Thymus (tissue), 11 donors: ENCODE measurements at regions not wholly inside any gene's neighbourhood (a gene's known extent, or its start where the extent isn't known, plus 50 kb on each side); places are given as distances from the start of the nearest gene placed in this dataset.
"Not testable (repeated sequence)": the region's sequence is repeated elsewhere in the genome, so short reads cannot be mapped to it uniquely, and the experiment has no call there.

Experiments used
- DNase-seq, 9 donors: peaks; one replicate each; pipeline ENCODE4 v3.0.0-alpha.2; 2013; ENCODE audit warnings: low spot score in 9 of 9, low read depth in 6 of 9, missing footprints in 1 of 9
- H3K27ac ChIP-seq, 2 donors: one replicate each; pipeline ENCODE4 v1.5.1; 2013; ENCODE audit warnings: control low read depth in 1 of 2, low read depth in 1 of 2, low read length in 1 of 2, mild to moderate bottlenecking in 1 of 2, moderate library complexity in 1 of 2
- H3K27me3 ChIP-seq, 2 donors: one replicate each; pipeline ENCODE4 v1.5.1; 2013; ENCODE audit warnings: low read length in 1 of 2; ENCODE audit not compliant: control insufficient read depth in 2 of 2, insufficient read depth in 1 of 2
- H3K36me3 ChIP-seq, 2 donors: one replicate each; pipeline ENCODE4 v1.5.1; 2013; ENCODE audit warnings: low read length in 1 of 2, mild to moderate bottlenecking in 1 of 2, moderate library complexity in 1 of 2; ENCODE audit not compliant: control insufficient read depth in 2 of 2, insufficient read depth in 2 of 2
- H3K4me1 ChIP-seq, 2 donors: one replicate each; pipeline ENCODE4 v1.5.1; 2013; ENCODE audit warnings: low read length in 2 of 2; ENCODE audit not compliant: control insufficient read depth in 2 of 2, insufficient read depth in 2 of 2
- H3K4me3 ChIP-seq, 2 donors: one replicate each; pipeline ENCODE4 v1.5.1; 2013; ENCODE audit warnings: low read length in 2 of 2, control low read depth in 1 of 2, mild to moderate bottlenecking in 1 of 2
- H3K9me3 ChIP-seq, 2 donors: one replicate each; pipeline ENCODE4 v1.5.1; 2013; ENCODE audit warnings: low read length in 1 of 2, mild to moderate bottlenecking in 1 of 2; ENCODE audit not compliant: control insufficient read depth in 2 of 2, insufficient read depth in 1 of 2
- whole genome bisulfite sequencing: extraction: QIAGEN DNeasy Blood & Tissue Kit; methylation state at CpG from one replicate; pipeline ENCODE4 v1.1.7; 2013; 5-methylcytosine and 5-hydroxymethylcytosine counted together
- donor health status: healthy.

GRCh38 chr5:38681029-38681706 lies 124.7 kb upstream of the LIFR start:
- Histone ChIP-seq H3K27ac (no peak overlapping the region), H3K36me3 (no peaks in the 10 kb centered on the region), H3K4me3 (no peak overlapping the region), H3K27me3 (no peaks in the 10 kb centered on the region), H3K4me1 (no peaks in the 10 kb centered on the region), H3K9me3 (no peaks in the 10 kb centered on the region)
- WGBS = 95% methylated on average over 3 of the region's 3 CpGs
- no peak for DNase-seq

GRCh38 chr5:38681966-38682365 lies 125.5 kb upstream of the LIFR start:
- DNase-seq = no peak
- Histone ChIP-seq H3K9me3 (no peaks in the 10 kb centered on the region), H3K4me3 (no peak overlapping the region), H3K4me1 (no peaks in the 10 kb centered on the region), H3K27ac (no peak overlapping the region), H3K36me3 (no peaks in the 10 kb centered on the region), H3K27me3 (no peaks in the 10 kb centered on the region)
- WGBS = 82% methylated on average over 6 of the region's 6 CpGs

GRCh38 chr5:38686658-38687057 lies 130.2 kb upstream of the LIFR start:
- Histone ChIP-seq H3K4me3 (no peak overlapping the region), H3K36me3 (no peaks in the 10 kb centered on the region), H3K9me3 (no peaks in the 10 kb centered on the region), H3K27me3 (no peaks in the 10 kb centered on the region), H3K4me1 (no peaks in the 10 kb centered on the region), H3K27ac (no peak overlapping the region)
- no peak for DNase-seq
- WGBS = 83% methylated on average over 3 of the region's 3 CpGs

- no peak for DNase-seq
- 80% methylated on average over 4 of the region's 4 CpGs for WGBS
- peaks cover 0 to 4% of the 10 kb centered on the region in 2 donors for H3K4me1 ChIP-seq
These were observed 135.9 kb upstream of the LIFR start for GRCh38 chr5:38692346-38692745.

GRCh38 chr5:38692781-38693527 lies 136.5 kb upstream of the LIFR start:
- H3K4me3 ChIP-seq = no peak overlapping the region
- DNase-seq = no peak
- H3K27ac ChIP-seq = no peak overlapping the region
- peaks cover 0 to 4% of the 10 kb centered on the region in 2 donors for H3K4me1 ChIP-seq
- no peaks in the 10 kb centered on the region for H3K27me3 ChIP-seq
- WGBS = 71% methylated on average over 6 of the region's 6 CpGs
- H3K36me3 ChIP-seq = no peaks in the 10 kb centered on the region
- no peaks in the 10 kb centered on the region for H3K9me3 ChIP-seq

More at GRCh38 chr5:38692346-38692745, 135.9 kb upstream of the LIFR start:
- Histone ChIP-seq H3K36me3 (no peaks in the 10 kb centered on the region), H3K4me3 (no peak overlapping the region), H3K27me3 (no peaks in the 10 kb centered on the region), H3K9me3 (no peaks in the 10 kb centered on the region), H3K27ac (no peak overlapping the region)

GRCh38 chr5:38695021-38695958 lies 138.8 kb upstream of the LIFR start:
- Histone ChIP-seq H3K4me1 (peaks cover 0 to 4% of the 10 kb centered on the region in 2 donors), H3K36me3 (no peaks in the 10 kb centered on the region), H3K9me3 (no peaks in the 10 kb centered on the region), H3K27ac (peak overlapping the region in 1 of 2 donors; percentile 62), H3K27me3 (no peaks in the 10 kb centered on the region), H3K4me3 (no peak overlapping the region)
- WGBS = 58% methylated on average over 9 of the region's 9 CpGs
- no peak for DNase-seq

- Histone ChIP-seq H3K9me3 (no peaks in the 10 kb centered on the region), H3K4me1 (peaks cover 0 to 4% of the 10 kb centered on the region in 2 donors), H3K27ac (peak overlapping the region in 1 of 2 donors; percentile 45), H3K4me3 (no peak overlapping the region), H3K27me3 (no peaks in the 10 kb centered on the region), H3K36me3 (no peaks in the 10 kb centered on the region)
- peak in 1 of 9 donors; percentile 3 for DNase-seq
These were observed 140.6 kb upstream of the LIFR start for GRCh38 chr5:38697013-38697412.

GRCh38 chr5:38705529-38705928 lies 140.3 kb upstream of the OSMR start:
- H3K4me1 ChIP-seq, H3K9me3 ChIP-seq, H3K27ac ChIP-seq, H3K4me3 ChIP-seq, H3K36me3 ChIP-seq, DNase-seq, H3K27me3 ChIP-seq: not testable (repeated sequence)
- WGBS = 96% methylated on average over 4 of the region's 4 CpGs

- 87% methylated on average over 3 of the region's 3 CpGs for WGBS
- H3K27ac ChIP-seq = no peak overlapping the region
These were observed 139.4 kb upstream of the OSMR start for GRCh38 chr5:38706376-38706775.

More at GRCh38 chr5:38706376-38706775, 139.4 kb upstream of the OSMR start:
- Histone ChIP-seq H3K4me3 (no peak overlapping the region), H3K27me3 (no peaks in the 10 kb centered on the region), H3K4me1 (no peaks in the 10 kb centered on the region), H3K36me3 (no peaks in the 10 kb centered on the region), H3K9me3 (no peaks in the 10 kb centered on the region)
- DNase-seq = no peak
